GM23338 (cell line): ENCODE measurements at regions not wholly inside any gene's neighbourhood (a gene's known extent, or its start where the extent isn't known, plus 50 kb on each side); places are given as distances from the start of the nearest gene placed in this dataset.

ENCODE experiments used
- ATAC-seq: fragments of 200-7000 bp; cut with Tn5 transposase; 3 replicates; pipeline ENCODE4 v1.9.1; 2020
- DNase-seq: peaks from one replicate; pipeline ENCODE4 v3.0.0-alpha.2; 2015; ENCODE audit warnings: low spot score
- H2AFZ ChIP-seq: fragments of 200-600 bp; sonication (generic); 2 replicates; pipeline ENCODE4 v1.8.0; 2016; ENCODE audit warnings: antibody characterized with exemption, mild to moderate bottlenecking, moderate library complexity
- H3F3A ChIP-seq: fragments of 200-600 bp; sonication (generic); replicated peaks from 2 replicates; pipeline ENCODE4 v1.8.0; 2017; ENCODE audit warnings: antibody characterized with exemption, mixed run types, low read depth
- H3K27ac ChIP-seq: fragments of 200-600 bp; sonication (generic); 2 replicates; pipeline ENCODE4 v1.6.1; 2016; ENCODE audit warnings: low read depth
- H3K27me3 ChIP-seq: fragments of 200-600 bp; sonication (generic); 2 replicates; pipeline ENCODE4 v1.8.0; 2016; ENCODE audit warnings: mild to moderate bottlenecking, mixed run types, moderate library complexity; ENCODE audit not compliant: insufficient read depth
- H3K36me3 ChIP-seq: fragments of 200-600 bp; sonication (generic); 2 replicates; pipeline ENCODE4 v1.8.0; 2016; ENCODE audit warnings: mild to moderate bottlenecking; ENCODE audit not compliant: insufficient read depth
- H3K4me1 ChIP-seq: fragments of 200-600 bp; sonication (generic); 2 replicates; pipeline ENCODE4 v1.8.0; 2016; ENCODE audit warnings: mild to moderate bottlenecking, moderate library complexity; ENCODE audit not compliant: insufficient read depth
- H3K4me2 ChIP-seq: fragments of 200-600 bp; sonication (generic); 2 replicates; pipeline ENCODE4 v1.7.1; 2017; ENCODE audit warnings: mixed run types
- H3K4me3 ChIP-seq: fragments of 200-600 bp; sonication (generic); 2 replicates; pipeline ENCODE4 v1.6.1; 2016; ENCODE audit warnings: mixed run types
- H3K79me2 ChIP-seq: fragments of 200-600 bp; sonication (generic); replicated peaks from 2 replicates; pipeline ENCODE4 v1.8.0; 2017; ENCODE audit warnings: mild to moderate bottlenecking; ENCODE audit not compliant: insufficient read depth
- H3K9me2 ChIP-seq: fragments of 200-600 bp; sonication (generic); 2 replicates; pipeline ENCODE4 v1.8.0; 2017; ENCODE audit not compliant: insufficient read depth
- H4K20me1 ChIP-seq: fragments of 200-600 bp; sonication (generic); replicated peaks from 2 replicates; pipeline ENCODE4 v1.8.0; 2017; ENCODE audit warnings: mild to moderate bottlenecking; ENCODE audit not compliant: insufficient read depth
- H3K27ac Mint-ChIP-seq: 2 replicates; pipeline ENCODE4 v1.8.0; 2020; ENCODE audit warnings: inconsistent platforms, mild to moderate bottlenecking, moderate library complexity, mixed read lengths
- H3K27me3 Mint-ChIP-seq: 3 replicates; pipeline ENCODE4 v1.8.0; 2022; ENCODE audit warnings: low read depth, mild to moderate bottlenecking, moderate library complexity, mixed read lengths, inconsistent platforms; ENCODE audit not compliant: insufficient read depth, poor library complexity
- H3K36me3 Mint-ChIP-seq: 3 replicates; pipeline ENCODE4 v1.8.0; 2021; ENCODE audit warnings: low read depth, mild to moderate bottlenecking, inconsistent platforms, moderate library complexity, mixed read lengths
- H3K4me1 Mint-ChIP-seq: 3 replicates; pipeline ENCODE4 v1.8.0; 2020; ENCODE audit warnings: mild to moderate bottlenecking, inconsistent platforms, mixed read lengths
- H3K4me3 Mint-ChIP-seq: 3 replicates; pipeline ENCODE4 v1.8.0; 2021; ENCODE audit warnings: moderate library complexity, mild to moderate bottlenecking, inconsistent platforms, mixed read lengths
- H3K9me3 Mint-ChIP-seq: 3 replicates; pipeline ENCODE4 v1.8.0; 2020; ENCODE audit warnings: moderate library complexity, mild to moderate bottlenecking, inconsistent platforms, mixed read lengths
- EZH2 ChIP-seq: fragments of 200-600 bp; sonication (generic); IDR thresholded peaks from one replicate; pipeline ENCODE4 v1.8.0; 2017; ENCODE audit warnings: antibody characterized with exemption, mild to moderate bottlenecking, low read depth; ENCODE audit not compliant: unreplicated experiment
- JUNB ChIP-seq: IDR thresholded peaks from one replicate; pipeline ENCODE4 v1.6.1; 2016; ENCODE audit warnings: antibody characterized with exemption; ENCODE audit not compliant: unreplicated experiment
- NANOG ChIP-seq: IDR thresholded peaks from 2 replicates; pipeline ENCODE4 v1.6.1; 2016; ENCODE audit warnings: antibody characterized with exemption, borderline replicate concordance
- POLR2AphosphoS5 ChIP-seq: IDR thresholded peaks from 2 replicates; pipeline ENCODE4 v1.6.1; 2016; ENCODE audit warnings: antibody characterized with exemption, low read depth
- STAT1 ChIP-seq: IDR thresholded peaks from one replicate; pipeline ENCODE4 v1.6.1; 2016; ENCODE audit warnings: antibody characterized with exemption; ENCODE audit not compliant: unreplicated experiment
- ZNF114 ChIP-seq: fragments of 250-450 bp; sonication (Bioruptor Pico); IDR thresholded peaks from 2 replicates; pipeline ENCODE4 v1.5.0; 2020; ENCODE audit warnings: mild to moderate bottlenecking, moderate library complexity
- ZNF331 ChIP-seq: fragments of 250-450 bp; sonication (Bioruptor Pico); IDR thresholded peaks from 2 replicates; pipeline ENCODE4 v1.5.0; 2020; ENCODE audit warnings: low read depth, mild to moderate bottlenecking, moderate library complexity
- TF ChIP-seq, protein P1 (sequence below): IDR thresholded peaks from 2 replicates; pipeline ENCODE4 v1.6.1; 2016; ENCODE audit warnings: antibody characterized with exemption
- TF ChIP-seq, protein P2 (sequence below), 2 experiments: fragments of 200-600 bp in 1 of 2; sonication (generic) in 1 of 2; conservative IDR thresholded peaks; 2 replicates each; pipeline versions ENCODE4 v1.5.1 to v1.6.1; 2016 to 2017; ENCODE audit warnings: antibody characterized with exemption in 2 of 2, low read depth in 2 of 2, mild to moderate bottlenecking in 2 of 2, moderate library complexity in 1 of 2
- TF ChIP-seq, protein P3 (sequence below): fragments of 250-450 bp; sonication (Bioruptor Pico); IDR thresholded peaks from 2 replicates; pipeline ENCODE4 v1.5.0; 2020; ENCODE audit warnings: mild to moderate bottlenecking, moderate library complexity

DNA sequence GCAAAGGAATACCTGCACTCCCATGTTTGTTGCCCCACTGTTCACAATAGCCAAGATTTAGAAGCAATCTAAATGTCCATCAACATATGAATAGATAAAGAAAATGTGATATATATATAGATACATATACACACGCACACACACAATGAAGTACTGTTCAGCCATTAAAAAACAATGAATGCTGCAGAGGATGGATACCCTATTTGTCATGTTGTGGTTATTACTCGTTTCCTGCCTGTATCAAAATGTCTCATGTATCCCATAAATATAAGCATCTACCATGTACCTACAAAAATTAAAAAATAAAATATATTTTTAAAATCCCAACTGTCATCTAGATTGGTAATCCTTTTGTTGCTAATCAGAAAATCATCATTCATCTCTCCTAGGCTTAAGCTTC, 634.8 kb upstream of the ADGRL2 start:
- no peak for DNase-seq
- no peaks in the 10 kb centered on the region for H4K20me1 ChIP-seq
- H3K9me3 Mint-ChIP-seq, result peaks cover 15% of the 10 kb centered on the region
- no peaks in the 10 kb centered on the region for H3K36me3 ChIP-seq
- H3K79me2 ChIP-seq, result no peaks in the 10 kb centered on the region
- H2AFZ ChIP-seq, result no peak overlapping the region
- no peaks in the 10 kb centered on the region for H3K4me1 ChIP-seq
- no peak overlapping the region for H3K4me2 ChIP-seq
- no peak overlapping the region for H3K27ac Mint-ChIP-seq
- no peaks in the 10 kb centered on the region; the same call in 1 of the 2 replicates for H3K9me2 ChIP-seq
- no peaks in the 10 kb centered on the region for H3K27me3 ChIP-seq
- no peak overlapping the region for H3K4me3 Mint-ChIP-seq
- no peak for ATAC-seq
- peaks cover 11% of the 10 kb centered on the region; the same call in 2 of the 3 replicates for H3K36me3 Mint-ChIP-seq
- no peaks in the 10 kb centered on the region for H3K27me3 Mint-ChIP-seq
- H3K4me1 Mint-ChIP-seq, result no peaks in the 10 kb centered on the region; the same call in 2 of the 3 replicates
- H3K4me3 ChIP-seq, result no peak overlapping the region
- TF ChIP-seq STAT1 (no peak), NANOG (no peak), JUNB (no peak), ZNF331 (no peak), EZH2 (no peak)
- TF ChIP-seq, protein P1, sequence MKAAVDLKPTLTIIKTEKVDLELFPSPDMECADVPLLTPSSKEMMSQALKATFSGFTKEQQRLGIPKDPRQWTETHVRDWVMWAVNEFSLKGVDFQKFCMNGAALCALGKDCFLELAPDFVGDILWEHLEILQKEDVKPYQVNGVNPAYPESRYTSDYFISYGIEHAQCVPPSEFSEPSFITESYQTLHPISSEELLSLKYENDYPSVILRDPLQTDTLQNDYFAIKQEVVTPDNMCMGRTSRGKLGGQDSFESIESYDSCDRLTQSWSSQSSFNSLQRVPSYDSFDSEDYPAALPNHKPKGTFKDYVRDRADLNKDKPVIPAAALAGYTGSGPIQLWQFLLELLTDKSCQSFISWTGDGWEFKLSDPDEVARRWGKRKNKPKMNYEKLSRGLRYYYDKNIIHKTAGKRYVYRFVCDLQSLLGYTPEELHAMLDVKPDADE, result no peak
- TF ChIP-seq, protein P2, sequence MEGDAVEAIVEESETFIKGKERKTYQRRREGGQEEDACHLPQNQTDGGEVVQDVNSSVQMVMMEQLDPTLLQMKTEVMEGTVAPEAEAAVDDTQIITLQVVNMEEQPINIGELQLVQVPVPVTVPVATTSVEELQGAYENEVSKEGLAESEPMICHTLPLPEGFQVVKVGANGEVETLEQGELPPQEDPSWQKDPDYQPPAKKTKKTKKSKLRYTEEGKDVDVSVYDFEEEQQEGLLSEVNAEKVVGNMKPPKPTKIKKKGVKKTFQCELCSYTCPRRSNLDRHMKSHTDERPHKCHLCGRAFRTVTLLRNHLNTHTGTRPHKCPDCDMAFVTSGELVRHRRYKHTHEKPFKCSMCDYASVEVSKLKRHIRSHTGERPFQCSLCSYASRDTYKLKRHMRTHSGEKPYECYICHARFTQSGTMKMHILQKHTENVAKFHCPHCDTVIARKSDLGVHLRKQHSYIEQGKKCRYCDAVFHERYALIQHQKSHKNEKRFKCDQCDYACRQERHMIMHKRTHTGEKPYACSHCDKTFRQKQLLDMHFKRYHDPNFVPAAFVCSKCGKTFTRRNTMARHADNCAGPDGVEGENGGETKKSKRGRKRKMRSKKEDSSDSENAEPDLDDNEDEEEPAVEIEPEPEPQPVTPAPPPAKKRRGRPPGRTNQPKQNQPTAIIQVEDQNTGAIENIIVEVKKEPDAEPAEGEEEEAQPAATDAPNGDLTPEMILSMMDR (conservative IDR thresholded peaks at IDR 0.05; ENCODE audit: low read depth in 2 of 2), result no peak
- H3K27ac ChIP-seq, result no peak overlapping the region
- H3F3A ChIP-seq, result no peaks in the 10 kb centered on the region

DNA sequence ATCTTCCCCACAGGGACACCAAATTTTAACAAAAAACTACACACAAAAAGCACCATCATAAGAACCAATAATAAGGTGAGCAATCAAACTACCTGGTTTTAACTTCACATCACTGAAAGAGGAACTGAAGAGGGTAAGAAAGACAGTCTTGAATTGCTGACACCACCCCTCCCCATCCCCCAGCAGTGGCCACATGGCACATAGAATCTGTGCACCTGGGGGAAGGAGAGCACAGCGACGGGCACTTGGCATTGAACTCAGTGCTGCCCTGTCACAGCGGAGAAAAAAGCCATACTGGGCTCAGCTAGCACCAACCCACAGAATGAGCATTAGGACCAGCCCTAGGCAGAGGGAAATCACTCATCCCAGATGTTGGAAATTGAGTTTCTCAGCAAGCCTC, 640.0 kb upstream of the ADGRL2 start:
- Mint-ChIP-seq H3K27ac (no peak overlapping the region), H3K27me3 (no peaks in the 10 kb centered on the region), H3K4me1 (peaks cover 20% of the 10 kb centered on the region), H3K36me3 (peaks cover 4% of the 10 kb centered on the region; the same call in 2 of the 3 replicates), H3K4me3 (no peak overlapping the region), H3K9me3 (peaks cover 4% of the 10 kb centered on the region; the same call in 2 of the 3 replicates)
- Histone ChIP-seq H3K27ac (no peak overlapping the region), H3K4me1 (peaks cover 12% of the 10 kb centered on the region; the same call in 1 of the 2 replicates), H3K27me3 (no peaks in the 10 kb centered on the region), H3K9me2 (no peaks in the 10 kb centered on the region), H3F3A (no peaks in the 10 kb centered on the region), H3K79me2 (no peaks in the 10 kb centered on the region), H3K4me3 (no peak overlapping the region), H2AFZ (no peak overlapping the region), H3K4me2 (no peak overlapping the region), H4K20me1 (no peaks in the 10 kb centered on the region), H3K36me3 (no peaks in the 10 kb centered on the region)
- ATAC-seq (no peak), DNase-seq (no peak)
- TF ChIP-seq ZNF114, result no peak
- TF ChIP-seq, protein P3, sequence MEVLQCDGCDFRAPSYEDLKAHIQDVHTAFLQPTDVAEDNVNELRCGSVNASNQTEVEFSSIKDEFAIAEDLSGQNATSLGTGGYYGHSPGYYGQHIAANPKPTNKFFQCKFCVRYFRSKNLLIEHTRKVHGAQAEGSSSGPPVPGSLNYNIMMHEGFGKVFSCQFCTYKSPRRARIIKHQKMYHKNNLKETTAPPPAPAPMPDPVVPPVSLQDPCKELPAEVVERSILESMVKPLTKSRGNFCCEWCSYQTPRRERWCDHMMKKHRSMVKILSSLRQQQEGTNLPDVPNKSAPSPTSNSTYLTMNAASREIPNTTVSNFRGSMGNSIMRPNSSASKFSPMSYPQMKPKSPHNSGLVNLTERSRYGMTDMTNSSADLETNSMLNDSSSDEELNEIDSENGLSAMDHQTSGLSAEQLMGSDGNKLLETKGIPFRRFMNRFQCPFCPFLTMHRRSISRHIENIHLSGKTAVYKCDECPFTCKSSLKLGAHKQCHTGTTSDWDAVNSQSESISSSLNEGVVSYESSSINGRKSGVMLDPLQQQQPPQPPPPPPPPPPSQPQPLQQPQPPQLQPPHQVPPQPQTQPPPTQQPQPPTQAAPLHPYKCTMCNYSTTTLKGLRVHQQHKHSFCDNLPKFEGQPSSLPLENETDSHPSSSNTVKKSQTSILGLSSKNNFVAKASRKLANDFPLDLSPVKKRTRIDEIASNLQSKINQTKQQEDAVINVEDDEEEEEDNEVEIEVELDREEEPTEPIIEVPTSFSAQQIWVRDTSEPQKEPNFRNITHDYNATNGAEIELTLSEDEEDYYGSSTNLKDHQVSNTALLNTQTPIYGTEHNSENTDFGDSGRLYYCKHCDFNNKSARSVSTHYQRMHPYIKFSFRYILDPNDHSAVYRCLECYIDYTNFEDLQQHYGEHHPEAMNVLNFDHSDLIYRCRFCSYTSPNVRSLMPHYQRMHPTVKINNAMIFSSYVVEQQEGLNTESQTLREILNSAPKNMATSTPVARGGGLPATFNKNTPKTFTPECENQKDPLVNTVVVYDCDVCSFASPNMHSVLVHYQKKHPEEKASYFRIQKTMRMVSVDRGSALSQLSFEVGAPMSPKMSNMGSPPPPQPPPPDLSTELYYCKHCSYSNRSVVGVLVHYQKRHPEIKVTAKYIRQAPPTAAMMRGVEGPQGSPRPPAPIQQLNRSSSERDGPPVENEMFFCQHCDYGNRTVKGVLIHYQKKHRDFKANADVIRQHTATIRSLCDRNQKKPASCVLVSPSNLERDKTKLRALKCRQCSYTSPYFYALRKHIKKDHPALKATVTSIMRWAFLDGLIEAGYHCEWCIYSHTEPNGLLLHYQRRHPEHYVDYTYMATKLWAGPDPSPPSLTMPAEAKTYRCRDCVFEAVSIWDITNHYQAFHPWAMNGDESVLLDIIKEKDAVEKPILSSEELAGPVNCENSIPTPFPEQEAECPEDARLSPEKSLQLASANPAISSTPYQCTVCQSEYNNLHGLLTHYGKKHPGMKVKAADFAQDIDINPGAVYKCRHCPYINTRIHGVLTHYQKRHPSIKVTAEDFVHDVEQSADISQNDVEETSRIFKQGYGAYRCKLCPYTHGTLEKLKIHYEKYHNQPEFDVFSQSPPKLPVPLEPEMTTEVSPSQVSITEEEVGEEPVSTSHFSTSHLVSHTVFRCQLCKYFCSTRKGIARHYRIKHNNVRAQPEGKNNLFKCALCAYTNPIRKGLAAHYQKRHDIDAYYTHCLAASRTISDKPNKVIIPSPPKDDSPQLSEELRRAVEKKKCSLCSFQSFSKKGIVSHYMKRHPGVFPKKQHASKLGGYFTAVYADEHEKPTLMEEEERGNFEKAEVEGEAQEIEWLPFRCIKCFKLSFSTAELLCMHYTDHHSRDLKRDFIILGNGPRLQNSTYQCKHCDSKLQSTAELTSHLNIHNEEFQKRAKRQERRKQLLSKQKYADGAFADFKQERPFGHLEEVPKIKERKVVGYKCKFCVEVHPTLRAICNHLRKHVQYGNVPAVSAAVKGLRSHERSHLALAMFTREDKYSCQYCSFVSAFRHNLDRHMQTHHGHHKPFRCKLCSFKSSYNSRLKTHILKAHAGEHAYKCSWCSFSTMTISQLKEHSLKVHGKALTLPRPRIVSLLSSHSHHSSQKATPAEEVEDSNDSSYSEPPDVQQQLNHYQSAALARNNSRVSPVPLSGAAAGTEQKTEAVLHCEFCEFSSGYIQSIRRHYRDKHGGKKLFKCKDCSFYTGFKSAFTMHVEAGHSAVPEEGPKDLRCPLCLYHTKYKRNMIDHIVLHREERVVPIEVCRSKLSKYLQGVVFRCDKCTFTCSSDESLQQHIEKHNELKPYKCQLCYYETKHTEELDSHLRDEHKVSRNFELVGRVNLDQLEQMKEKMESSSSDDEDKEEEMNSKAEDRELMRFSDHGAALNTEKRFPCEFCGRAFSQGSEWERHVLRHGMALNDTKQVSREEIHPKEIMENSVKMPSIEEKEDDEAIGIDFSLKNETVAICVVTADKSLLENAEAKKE, result no peak
- no peak for TF ChIP-seq ZNF331
- TF ChIP-seq POLR2AphosphoS5, result no peak
- TF ChIP-seq EZH2, result no peak
- TF ChIP-seq, protein P2 (conservative IDR thresholded peaks at IDR 0.05; ENCODE audit: low read depth in 2 of 2), result no peak
